Right lobe of liver (tissue), 4 donors: ENCODE measurements at regions not wholly inside any gene's neighbourhood (a gene's known extent, or its start where the extent isn't known, plus 50 kb on each side); places are given as distances from the start of the nearest gene placed in this dataset.

Experiments
- POLR2A ChIP-seq: fragments of 450-650 bp; IDR thresholded peaks from one replicate; pipeline ENCODE4 v1.6.1; 2017; ENCODE audit warnings: antibody characterized with exemption, mild to moderate bottlenecking
- TF ChIP-seq, protein P1 (sequence below), 4 donors: fragments of 200-600 bp in 3 of 4; fragments of 450-650 bp in 1 of 4; IDR thresholded peaks; one replicate each; pipeline versions ENCODE4 v1.5.1 to v1.8.0; 2016 to 2022; ENCODE audit warnings: antibody characterized with exemption in 4 of 4, mild to moderate bottlenecking in 2 of 4
- donor health status: DM: no; HTN: no; CAD: no.
- donor health status: DM: no; HTN: no; CAD: no.
- donor health status: DM: no; HTN: yes; CAD: no.

DNA sequence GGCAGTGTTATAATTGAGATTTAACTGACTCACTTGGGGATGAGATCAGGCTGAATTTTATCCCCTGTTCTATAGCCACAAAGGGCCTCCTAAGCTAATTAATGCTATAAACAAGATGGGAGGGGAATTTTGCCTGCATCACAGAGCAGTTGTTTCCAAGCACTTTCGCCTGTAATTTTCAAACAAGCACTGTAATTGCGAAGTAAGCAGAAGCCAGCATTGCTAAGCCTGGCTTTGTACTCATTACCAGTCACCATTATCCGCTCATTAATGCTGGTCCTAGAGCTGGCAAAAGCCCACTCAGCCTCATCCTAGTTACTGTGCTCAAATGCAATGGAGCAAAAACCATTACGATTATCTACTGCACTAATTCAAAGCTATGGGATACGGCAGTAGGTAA lies 356.6 kb upstream of the UBE2E2 start:
- TF ChIP-seq, protein P1, sequence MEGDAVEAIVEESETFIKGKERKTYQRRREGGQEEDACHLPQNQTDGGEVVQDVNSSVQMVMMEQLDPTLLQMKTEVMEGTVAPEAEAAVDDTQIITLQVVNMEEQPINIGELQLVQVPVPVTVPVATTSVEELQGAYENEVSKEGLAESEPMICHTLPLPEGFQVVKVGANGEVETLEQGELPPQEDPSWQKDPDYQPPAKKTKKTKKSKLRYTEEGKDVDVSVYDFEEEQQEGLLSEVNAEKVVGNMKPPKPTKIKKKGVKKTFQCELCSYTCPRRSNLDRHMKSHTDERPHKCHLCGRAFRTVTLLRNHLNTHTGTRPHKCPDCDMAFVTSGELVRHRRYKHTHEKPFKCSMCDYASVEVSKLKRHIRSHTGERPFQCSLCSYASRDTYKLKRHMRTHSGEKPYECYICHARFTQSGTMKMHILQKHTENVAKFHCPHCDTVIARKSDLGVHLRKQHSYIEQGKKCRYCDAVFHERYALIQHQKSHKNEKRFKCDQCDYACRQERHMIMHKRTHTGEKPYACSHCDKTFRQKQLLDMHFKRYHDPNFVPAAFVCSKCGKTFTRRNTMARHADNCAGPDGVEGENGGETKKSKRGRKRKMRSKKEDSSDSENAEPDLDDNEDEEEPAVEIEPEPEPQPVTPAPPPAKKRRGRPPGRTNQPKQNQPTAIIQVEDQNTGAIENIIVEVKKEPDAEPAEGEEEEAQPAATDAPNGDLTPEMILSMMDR (IDR thresholded peaks at IDR 0.05): no peak
- TF ChIP-seq POLR2A: no peak
